Natural killer cell treated with Interleukin-12 subunit alpha and Interleukin-12 subunit beta and Interleukin-15 and Interleukin-18, amount 100 ng/mL, for 72 hours (primary cell): ENCODE measurements at regions not wholly inside any gene's neighbourhood (a gene's known extent, or its start where the extent isn't known, plus 50 kb on each side); places are given as distances from the start of the nearest gene placed in this dataset.
"Not testable (repeated sequence)": the region's sequence is repeated elsewhere in the genome, so short reads cannot be mapped to it uniquely, and the experiment has no call there.

ENCODE experiments used
- ATAC-seq, 2 donors: fragments of 150-1000 bp; cut with Tn5 transposase in 1 of 2; sonication (Bioruptor Pico), chemical (Tn5 transposase) in 1 of 2; 2 replicates each; pipeline ENCODE4 v1.10.0; 2021
- DNase-seq: peaks from one replicate; pipeline ENCODE4 v3.0.0; 2022; ENCODE audit warnings: low spot score
- H3K27ac Mint-ChIP-seq, 2 donors: 1 replicate in 1 of 2; 2 replicates in 1 of 2; pipeline ENCODE4 v1.8.0; 2022; ENCODE audit warnings: mixed read lengths in 2 of 2, mild to moderate bottlenecking in 1 of 2, moderate library complexity in 1 of 2
- H3K27me3 Mint-ChIP-seq, 2 donors: 1 replicate in 1 of 2; 2 replicates in 1 of 2; pipeline ENCODE4 v1.8.0; 2022; ENCODE audit warnings: mixed read lengths in 2 of 2
- H3K36me3 Mint-ChIP-seq: one replicate; pipeline ENCODE4 v1.8.0; 2022; ENCODE audit warnings: mixed read lengths
- H3K4me1 Mint-ChIP-seq, 2 donors: 1 replicate in 1 of 2; 2 replicates in 1 of 2; pipeline ENCODE4 v1.8.0; 2022; ENCODE audit warnings: low read depth in 2 of 2, mixed read lengths in 2 of 2, mild to moderate bottlenecking in 1 of 2
- H3K4me3 Mint-ChIP-seq: one replicate; pipeline ENCODE4 v1.8.0; 2022; ENCODE audit warnings: mixed read lengths
- H3K9me3 Mint-ChIP-seq: 2 replicates; pipeline ENCODE4 v1.8.0; 2022; ENCODE audit warnings: mixed read lengths

DNA sequence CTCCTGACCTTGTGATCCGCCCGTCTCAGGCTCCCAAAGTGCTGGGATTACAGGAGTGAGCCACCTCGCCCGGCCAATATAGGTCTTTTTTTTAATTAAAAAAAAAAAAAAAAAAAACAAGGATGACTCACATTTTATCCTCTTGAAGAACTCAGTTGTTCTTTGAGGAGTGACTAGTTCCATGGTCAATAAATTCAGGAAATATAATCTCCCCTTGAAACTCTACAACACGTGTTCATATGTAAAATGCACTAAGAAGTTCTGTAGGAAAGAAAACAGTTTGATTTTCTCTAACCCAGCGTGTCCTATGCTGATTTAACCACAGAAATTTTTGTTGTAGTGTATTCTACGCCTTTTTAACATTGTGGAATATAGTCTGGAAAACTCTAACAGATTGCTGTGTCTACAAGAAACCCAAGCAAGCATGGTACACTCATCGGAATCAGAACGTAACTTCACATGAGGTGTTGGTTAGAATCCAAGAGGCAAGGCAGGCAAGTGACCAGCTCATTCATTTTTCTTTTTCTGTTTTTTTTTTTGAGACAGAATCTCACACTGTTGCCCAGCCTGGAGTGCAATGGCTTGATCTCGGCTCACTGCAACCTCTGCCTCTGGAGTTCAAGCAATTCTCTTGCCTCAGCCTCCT lies 79.0 kb upstream of the ZNF217 start:
- no peaks in the 10 kb centered on the region for H3K9me3 Mint-ChIP-seq
- DNase-seq, result no peak
- no peak for ATAC-seq
- H3K36me3 Mint-ChIP-seq, result no peaks in the 10 kb centered on the region
- no peak overlapping the region for H3K27ac Mint-ChIP-seq
- no peaks in the 10 kb centered on the region for H3K4me1 Mint-ChIP-seq
- H3K4me3 Mint-ChIP-seq, result no peak overlapping the region
- no peaks in the 10 kb centered on the region for H3K27me3 Mint-ChIP-seq

DNA sequence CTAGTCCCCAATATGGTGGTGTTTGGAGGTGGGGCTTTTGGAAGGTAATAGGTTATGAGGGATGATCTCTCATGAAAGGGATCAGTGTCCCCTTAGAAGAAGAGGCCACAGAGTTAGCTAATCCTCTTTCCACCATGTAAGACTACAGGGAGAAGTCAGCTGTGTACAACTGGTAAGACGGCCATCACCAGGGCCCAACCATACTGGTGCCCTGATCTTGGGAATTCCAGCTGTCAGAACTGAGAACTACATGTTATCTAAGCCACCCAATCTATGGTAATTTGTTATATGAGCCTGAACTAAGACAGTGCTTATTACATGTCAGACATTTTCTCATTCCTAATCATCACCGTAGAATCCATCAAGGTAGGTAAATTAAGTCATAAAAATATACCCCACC lies 77.7 kb upstream of the ZNF217 start:
- H3K27ac Mint-ChIP-seq, result no peak overlapping the region
- no peaks in the 10 kb centered on the region for H3K27me3 Mint-ChIP-seq
- DNase-seq, result no peak
- no peaks in the 10 kb centered on the region for H3K9me3 Mint-ChIP-seq
- no peak for ATAC-seq
- H3K4me3 Mint-ChIP-seq, result no peak overlapping the region
- no peaks in the 10 kb centered on the region for H3K36me3 Mint-ChIP-seq
- H3K4me1 Mint-ChIP-seq, result no peaks in the 10 kb centered on the region

DNA sequence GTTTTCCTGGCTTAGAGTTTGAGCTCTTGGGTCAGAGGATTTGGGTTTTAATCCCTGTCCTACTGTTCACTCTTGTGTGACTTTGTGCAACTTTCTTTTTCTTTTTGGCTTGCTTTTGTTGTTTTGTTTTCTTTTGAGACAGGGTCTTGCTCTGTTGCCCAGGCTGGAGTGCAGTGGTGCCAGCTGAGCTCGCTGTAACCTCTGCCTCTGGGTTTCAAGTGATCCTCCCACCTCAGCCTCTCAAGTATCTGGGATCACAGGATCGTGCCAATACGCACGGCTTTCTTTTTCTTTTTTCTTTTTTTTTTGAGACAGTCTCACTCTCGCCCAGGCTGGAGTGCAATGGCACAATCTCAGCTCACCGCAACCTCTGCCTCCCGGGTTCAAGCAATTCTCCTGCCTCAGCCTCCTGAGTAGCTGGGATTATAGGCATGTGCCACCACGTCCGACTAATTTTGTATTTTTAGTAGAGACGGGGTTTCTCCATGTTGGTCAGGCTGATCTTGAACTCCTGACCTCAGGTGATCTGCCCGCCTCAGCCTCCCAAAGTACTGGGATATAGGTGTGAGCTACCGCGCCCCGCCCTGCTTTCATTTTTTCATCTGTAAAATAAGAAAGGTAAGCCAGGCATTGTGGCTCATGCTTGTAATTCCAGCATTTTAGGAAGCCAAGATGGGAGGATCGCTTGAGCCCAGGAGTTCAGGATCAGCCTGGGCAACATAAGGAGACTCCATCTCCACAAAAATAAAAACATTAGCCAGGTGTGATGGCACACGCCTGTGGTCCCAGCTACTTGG lies 76.1 kb upstream of the ZNF217 start:
- not testable (repeated sequence) for ATAC-seq, H3K36me3 Mint-ChIP-seq, DNase-seq, H3K27ac Mint-ChIP-seq, H3K4me1 Mint-ChIP-seq, H3K27me3 Mint-ChIP-seq, H3K9me3 Mint-ChIP-seq, H3K4me3 Mint-ChIP-seq

DNA sequence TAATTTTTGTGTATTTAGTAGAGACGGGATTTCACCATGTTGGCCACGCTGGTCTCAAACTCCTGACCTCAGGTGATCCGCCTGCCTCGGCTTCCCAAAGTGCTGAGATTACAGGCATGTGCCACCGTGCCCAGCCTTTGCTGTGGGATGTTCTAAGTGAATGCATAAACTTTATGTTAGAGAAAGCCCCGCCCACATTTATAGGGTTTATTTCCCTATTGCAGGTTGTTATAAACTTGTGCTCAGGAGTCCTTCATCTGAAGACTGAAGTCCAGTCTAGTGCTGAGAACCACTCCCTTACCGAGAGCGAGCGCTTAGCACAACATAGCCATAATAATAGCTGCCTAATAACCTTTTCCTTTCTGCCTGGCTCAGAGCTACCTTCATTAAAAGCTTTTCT lies 75.4 kb upstream of the ZNF217 start:
- no peak for DNase-seq
- no peaks in the 10 kb centered on the region for H3K4me1 Mint-ChIP-seq
- no peaks in the 10 kb centered on the region for H3K27me3 Mint-ChIP-seq
- H3K36me3 Mint-ChIP-seq, result no peaks in the 10 kb centered on the region
- no peak overlapping the region for H3K4me3 Mint-ChIP-seq
- H3K27ac Mint-ChIP-seq, result no peak overlapping the region
- H3K9me3 Mint-ChIP-seq, result no peaks in the 10 kb centered on the region
- ATAC-seq, result no peak

DNA sequence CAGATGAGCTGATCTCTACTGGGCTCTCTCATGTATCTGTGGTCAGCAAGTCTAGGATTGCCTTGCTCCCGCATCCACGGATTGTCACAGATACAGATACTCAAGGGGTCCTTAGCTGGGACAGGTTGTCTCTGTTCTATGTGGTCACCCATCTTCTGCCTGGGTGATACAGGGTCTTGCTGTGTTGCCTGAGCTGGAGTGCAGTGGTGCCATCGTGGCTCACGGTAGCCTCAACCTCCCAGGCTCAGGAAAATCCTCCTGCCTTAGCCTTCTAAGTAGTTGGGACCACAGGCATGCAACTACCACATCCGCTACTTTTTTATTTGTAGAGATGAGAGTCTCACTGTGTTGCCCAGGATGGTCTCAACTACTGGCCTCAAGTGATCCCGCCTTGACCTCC lies 72.5 kb upstream of the ZNF217 start:
- Mint-ChIP-seq H3K36me3 (no peaks in the 10 kb centered on the region), H3K27me3 (no peaks in the 10 kb centered on the region), H3K4me3 (no peak overlapping the region), H3K4me1 (peaks cover 2 to 3% of the 10 kb centered on the region in 2 donors), H3K9me3 (no peaks in the 10 kb centered on the region), H3K27ac (no peak overlapping the region)
- DNase-seq, result no peak
- ATAC-seq, result no peak

DNA sequence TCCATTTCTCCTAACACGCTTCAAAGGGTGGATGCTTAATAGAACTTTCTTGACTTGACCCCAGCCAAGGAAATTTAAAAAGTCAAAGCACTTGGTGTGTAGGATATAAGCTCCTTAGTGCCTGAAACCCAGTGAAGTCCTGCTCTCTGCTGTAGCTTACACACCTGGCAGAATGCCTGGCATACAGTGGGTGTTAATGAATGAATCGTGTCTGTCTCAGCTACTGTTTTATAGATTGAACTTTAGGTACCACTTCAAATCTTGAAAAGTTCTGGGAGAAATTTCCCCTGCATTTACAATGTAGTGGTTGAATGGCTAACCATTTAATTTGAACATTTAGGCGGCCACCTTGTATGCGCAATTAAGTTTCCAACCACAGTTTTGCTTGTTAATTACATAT lies 70.5 kb upstream of the ZNF217 start:
- Mint-ChIP-seq H3K36me3 (no peaks in the 10 kb centered on the region), H3K4me1 (peaks cover 9 to 20% of the 10 kb centered on the region in 2 donors), H3K27ac (no peak overlapping the region), H3K9me3 (no peaks in the 10 kb centered on the region), H3K4me3 (no peak overlapping the region), H3K27me3 (no peaks in the 10 kb centered on the region)
- DNase-seq (no peak), ATAC-seq (no peak)

DNA sequence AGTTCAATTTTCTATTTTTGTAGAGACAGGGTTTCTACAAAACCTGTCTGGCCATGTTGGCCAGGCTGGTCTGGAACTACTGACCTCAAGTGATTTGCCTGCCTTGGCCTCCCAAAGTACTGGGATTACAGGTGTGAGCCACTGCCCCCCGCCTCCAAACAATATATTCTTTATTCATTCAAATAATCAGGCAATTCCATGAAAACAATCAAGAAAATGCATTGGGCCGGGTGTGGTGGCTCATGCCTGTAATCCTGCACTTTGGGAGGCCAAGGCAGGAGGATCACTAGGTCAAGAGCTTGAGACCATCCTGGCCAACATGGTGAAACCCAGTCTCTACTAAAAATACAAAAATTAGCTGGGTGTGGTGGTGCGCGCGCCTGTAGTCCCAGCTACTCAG lies 69.9 kb upstream of the ZNF217 start:
- not testable (repeated sequence) for ATAC-seq, H3K36me3 Mint-ChIP-seq, H3K27me3 Mint-ChIP-seq, H3K4me3 Mint-ChIP-seq, H3K9me3 Mint-ChIP-seq, DNase-seq, H3K27ac Mint-ChIP-seq
- peaks cover 9 to 20% of the 10 kb centered on the region in 2 donors for H3K4me1 Mint-ChIP-seq

DNA sequence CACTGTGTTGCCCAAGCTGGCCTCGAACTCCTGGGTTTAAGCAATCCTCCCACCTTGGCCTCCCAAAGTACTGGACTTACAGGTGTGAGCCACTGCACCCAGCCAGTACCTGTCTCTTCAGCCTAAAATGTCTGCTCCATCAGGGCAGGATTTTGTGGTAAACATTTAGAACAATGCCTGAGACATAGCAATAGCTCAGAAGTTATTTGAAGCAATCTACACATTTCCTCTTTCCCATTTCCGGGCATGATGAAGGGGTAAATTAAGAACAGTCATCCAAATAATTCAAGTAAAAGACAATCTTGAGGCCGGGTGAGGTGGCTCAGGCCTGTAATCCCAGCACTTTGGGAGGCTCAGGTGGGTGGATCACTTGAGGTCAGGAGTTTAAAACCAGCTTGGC lies 69.0 kb upstream of the ZNF217 start:
- DNase-seq, result no peak
- no peak for ATAC-seq
- Mint-ChIP-seq H3K9me3 (no peaks in the 10 kb centered on the region), H3K27ac (no peak overlapping the region), H3K4me3 (no peak overlapping the region), H3K36me3 (no peaks in the 10 kb centered on the region), H3K27me3 (no peaks in the 10 kb centered on the region), H3K4me1 (peaks cover 12 to 28% of the 10 kb centered on the region in 2 donors)

DNA sequence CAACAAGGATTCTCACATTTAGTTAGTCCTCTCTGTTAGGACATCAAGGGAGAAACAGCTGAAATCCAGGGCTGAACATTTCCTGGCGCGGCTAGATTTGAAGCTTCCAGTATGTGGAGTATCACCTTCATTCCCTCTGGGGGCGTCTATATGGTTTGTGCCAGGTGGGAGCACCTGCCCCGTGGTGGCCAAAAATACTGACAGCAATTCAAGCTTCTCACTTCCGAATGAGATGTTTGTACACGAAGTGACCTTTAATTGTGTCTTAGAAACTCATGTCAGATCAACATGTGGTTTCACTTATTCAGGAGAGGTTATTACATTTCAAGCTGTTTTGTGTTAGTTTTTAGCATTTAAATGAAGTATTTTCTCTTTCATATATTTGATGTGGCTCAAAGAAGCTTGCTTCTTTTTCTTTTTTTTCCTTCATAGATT lies 67.3 kb upstream of the ZNF217 start:
- DNase-seq, result no peak
- H3K4me1 Mint-ChIP-seq, result peaks cover 22 to 44% of the 10 kb centered on the region in 2 donors
- H3K27ac Mint-ChIP-seq, result peak overlapping the region; percentile 21 to 47
- no peaks in the 10 kb centered on the region for H3K27me3 Mint-ChIP-seq
- no peak for ATAC-seq
- no peaks in the 10 kb centered on the region for H3K36me3 Mint-ChIP-seq
- no peaks in the 10 kb centered on the region for H3K9me3 Mint-ChIP-seq
- H3K4me3 Mint-ChIP-seq, result peak overlapping the region; percentile 77

DNA sequence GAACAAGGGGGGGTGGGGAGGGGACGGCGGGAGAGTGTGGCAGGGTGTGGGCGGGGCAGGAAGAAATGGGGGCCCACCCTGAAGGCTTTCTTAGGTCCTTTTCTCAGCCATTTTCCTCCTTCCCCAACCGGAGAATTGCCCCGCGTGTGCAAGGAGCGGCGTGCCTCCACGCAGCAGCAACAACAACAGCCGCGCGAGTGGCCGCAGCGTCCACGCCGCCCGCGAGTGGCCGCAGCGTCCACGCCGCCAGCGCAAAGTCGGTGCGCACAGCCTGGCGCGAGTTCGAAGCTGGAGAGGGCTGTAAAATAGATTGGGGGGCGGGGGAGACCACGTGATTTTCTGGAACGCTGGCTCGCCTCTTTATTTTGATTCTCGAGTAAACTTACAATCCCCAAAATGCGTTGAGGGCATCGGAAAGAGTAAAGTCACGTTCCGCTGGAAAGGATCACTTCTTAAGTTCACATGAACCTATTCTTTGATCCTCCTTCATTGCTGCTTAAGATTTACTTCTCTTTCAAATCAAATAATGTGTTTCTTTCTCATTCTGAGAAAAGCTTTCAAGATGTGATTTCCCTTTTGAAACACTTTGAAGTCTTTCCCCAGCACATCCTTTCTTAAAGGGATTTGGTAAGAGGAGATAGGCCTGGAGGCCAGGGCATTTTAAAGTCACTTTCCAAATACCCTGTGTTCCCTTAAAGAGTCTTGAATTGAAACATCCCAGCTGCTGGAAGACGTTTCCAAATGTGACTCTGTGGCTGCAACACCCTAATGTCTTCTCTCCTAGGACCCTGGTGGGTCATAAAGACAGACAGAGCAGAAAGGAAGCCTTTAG lies 66.7 kb upstream of the ZNF217 start:
- Mint-ChIP-seq H3K4me3 (peak overlapping the region; percentile 77), H3K27ac (peak overlapping the region; percentile 21 to 47), H3K36me3 (no peaks in the 10 kb centered on the region), H3K4me1 (peaks cover 25 to 51% of the 10 kb centered on the region in 2 donors), H3K27me3 (no peaks in the 10 kb centered on the region), H3K9me3 (no peaks in the 10 kb centered on the region)
- ATAC-seq (no peak), DNase-seq (no peak)

DNA sequence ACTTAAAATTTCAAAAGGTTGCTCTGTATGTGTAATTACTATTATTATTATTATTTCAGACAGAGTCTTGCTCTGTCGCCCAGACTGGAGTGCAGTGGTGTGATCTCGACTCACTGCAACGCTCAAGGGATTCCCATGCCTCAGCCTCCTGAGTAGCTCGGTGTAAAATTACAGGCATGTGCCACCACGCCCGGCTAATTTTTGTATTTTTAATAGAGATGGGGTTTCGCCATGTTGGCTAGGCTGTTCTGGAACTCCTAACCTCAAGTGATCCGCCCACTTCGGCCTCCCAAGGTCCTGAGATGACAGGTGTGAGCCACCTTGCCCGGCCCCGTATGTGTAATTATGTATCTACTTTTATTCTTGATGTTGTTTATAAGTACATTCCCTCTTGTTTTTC lies 65.3 kb upstream of the ZNF217 start:
- DNase-seq, result no peak
- no peaks in the 10 kb centered on the region for H3K36me3 Mint-ChIP-seq
- H3K27me3 Mint-ChIP-seq, result no peaks in the 10 kb centered on the region
- H3K9me3 Mint-ChIP-seq, result no peaks in the 10 kb centered on the region
- peaks cover 28 to 51% of the 10 kb centered on the region in 2 donors for H3K4me1 Mint-ChIP-seq
- no peak for ATAC-seq
- H3K4me3 Mint-ChIP-seq, result no peak overlapping the region
- H3K27ac Mint-ChIP-seq, result no peak overlapping the region

DNA sequence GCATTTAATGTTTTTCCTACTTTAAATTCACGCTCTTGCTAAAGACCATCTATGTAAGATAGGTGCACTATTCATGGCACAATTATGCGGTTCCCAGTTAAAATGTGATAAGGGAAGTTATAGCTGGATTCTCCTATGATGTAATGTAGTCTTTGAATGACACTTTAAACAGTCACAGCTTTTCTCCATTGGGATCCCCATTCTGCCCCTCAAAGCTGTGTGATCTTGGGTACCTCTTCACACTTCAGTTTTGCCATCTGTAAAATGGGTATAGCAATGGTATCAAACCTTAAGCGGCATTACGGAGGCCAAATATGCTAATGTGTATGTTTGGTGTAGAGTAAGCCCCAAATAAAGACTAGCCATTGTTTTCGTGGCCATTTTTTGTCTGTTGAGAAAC lies 64.7 kb upstream of the ZNF217 start:
- DNase-seq (no peak), ATAC-seq (no peak)
- H3K36me3 Mint-ChIP-seq, result no peaks in the 10 kb centered on the region
- no peak overlapping the region for H3K4me3 Mint-ChIP-seq
- no peaks in the 10 kb centered on the region for H3K27me3 Mint-ChIP-seq
- H3K9me3 Mint-ChIP-seq, result no peaks in the 10 kb centered on the region
- peaks cover 28 to 52% of the 10 kb centered on the region in 2 donors for H3K4me1 Mint-ChIP-seq
- peak overlapping the region in 1 of 2 donors; percentile 2 for H3K27ac Mint-ChIP-seq

DNA sequence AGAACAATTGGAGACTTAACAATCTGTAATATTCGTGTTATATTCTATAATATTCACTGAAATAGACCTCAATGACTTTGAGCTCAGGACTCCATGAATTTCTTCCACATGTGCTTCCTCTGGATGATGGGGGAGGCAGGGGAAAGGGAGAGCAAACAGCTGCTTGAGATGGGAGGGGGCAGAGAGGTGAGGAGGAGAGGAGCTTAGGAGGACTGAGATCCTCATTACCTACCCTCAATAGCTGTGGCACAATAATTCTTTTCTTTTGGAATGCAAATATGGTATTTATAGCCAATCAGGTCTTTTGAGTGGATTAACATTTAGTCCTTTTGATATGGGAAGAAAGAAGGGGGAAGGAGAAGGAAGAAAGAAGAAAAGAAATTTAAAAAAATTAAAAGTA lies 64.1 kb upstream of the ZNF217 start:
- DNase-seq (no peak), ATAC-seq (no peak)
- Mint-ChIP-seq H3K9me3 (no peaks in the 10 kb centered on the region), H3K4me1 (peaks cover 34 to 58% of the 10 kb centered on the region in 2 donors), H3K27me3 (no peaks in the 10 kb centered on the region), H3K4me3 (peak overlapping the region; percentile 38), H3K27ac (peak overlapping the region; percentile 62 to 73), H3K36me3 (no peaks in the 10 kb centered on the region)

DNA sequence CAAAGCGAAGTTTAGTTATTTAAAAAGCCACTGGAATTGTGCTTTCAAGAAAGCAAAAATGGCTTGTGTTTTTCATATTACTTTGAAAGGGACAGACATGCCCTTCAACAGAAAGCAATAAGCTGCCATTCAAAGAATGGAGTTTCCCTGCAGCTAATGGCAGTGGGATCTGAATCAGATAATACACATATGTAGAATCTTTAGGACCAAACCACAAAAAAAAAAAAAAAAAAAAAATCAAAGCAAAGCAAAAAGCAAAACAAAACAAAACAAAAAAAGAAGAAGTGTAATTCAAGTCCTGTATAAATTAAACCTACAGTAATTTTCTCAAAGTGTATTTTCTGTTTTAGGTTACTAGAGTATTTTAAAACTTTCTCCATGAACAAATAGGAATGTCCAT lies 63.6 kb upstream of the ZNF217 start:
- no peaks in the 10 kb centered on the region for H3K36me3 Mint-ChIP-seq
- peak overlapping the region; percentile 38 for H3K4me3 Mint-ChIP-seq
- H3K4me1 Mint-ChIP-seq, result peaks cover 39 to 62% of the 10 kb centered on the region in 2 donors
- no peaks in the 10 kb centered on the region for H3K27me3 Mint-ChIP-seq
- no peaks in the 10 kb centered on the region for H3K9me3 Mint-ChIP-seq
- peak overlapping the region; percentile 62 to 73 for H3K27ac Mint-ChIP-seq
- ATAC-seq (no peak), DNase-seq (no peak)
